Mesenteric fat pad (tissue), 1 donor: ENCODE measurements at regions not wholly inside any gene's neighbourhood (a gene's known extent, or its start where the extent isn't known, plus 50 kb on each side); places are given as distances from the start of the nearest gene placed in this dataset.

Experiments
- DNase-seq: peaks from one replicate; pipeline ENCODE4 v3.0.0-alpha.2; 2020; ENCODE audit warnings: low spot score
- donor health status: DM: yes; HTN: yes; CAD: no.

DNA sequence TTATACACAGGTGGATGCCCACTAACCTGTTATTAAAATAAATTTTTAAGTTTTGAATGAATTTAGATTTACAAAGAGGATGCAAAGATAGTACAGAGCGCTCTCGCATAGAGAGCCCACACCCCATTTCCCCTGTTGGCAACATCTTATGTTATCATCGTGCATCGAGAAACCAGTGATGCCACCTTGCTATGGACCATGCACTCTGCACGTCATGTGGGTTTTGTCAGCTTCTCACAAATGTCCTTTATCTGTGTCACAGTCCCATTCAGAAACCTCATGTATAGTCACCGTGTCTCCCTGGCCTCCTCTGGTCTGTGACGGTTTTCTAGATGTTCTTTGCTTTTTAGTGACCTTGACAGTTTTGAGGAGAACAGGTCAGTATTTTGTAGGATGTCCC lies 60.0 kb downstream of the ING1 start:
- no peak for DNase-seq

DNA sequence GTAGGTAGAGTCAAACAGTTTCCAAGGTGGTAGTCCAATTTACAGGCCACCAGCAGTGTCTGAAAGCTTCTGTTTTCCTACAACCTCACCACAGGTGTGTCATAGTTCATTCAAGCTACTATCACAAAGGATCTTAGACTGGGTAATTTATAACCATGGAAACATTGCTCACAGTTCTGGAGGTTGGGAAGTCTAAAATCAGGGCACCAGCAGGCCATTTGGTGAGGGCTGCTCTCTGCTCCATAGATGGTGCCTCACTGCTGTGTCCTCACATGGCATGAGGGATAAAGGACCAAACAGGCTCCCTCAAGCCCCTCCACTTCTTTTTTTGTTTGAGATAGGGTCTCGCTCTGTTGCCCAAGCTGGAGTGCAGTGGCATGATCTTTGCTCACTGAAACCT lies 60.6 kb downstream of the ING1 start:
- DNase-seq, result no peak

DNA sequence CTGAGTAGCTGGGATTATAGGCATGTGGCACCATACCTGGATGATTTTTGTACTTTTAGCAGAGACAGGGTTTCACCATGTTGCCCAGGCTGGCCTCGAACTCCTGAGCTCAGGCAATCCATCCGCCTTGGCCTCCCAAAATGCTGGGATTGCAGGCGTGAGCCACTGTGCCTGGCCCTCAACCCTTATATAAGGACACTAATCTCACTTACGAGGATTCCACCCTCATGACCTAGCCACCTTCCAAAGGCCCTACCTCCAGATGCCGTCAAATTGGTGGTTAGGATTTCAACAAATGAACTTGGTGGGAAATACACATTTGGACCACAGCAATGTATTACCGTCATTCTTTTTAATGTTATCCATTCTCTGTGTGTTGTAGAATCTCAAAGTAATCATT lies 61.0 kb downstream of the ING1 start:
- DNase-seq, result no peak

DNA sequence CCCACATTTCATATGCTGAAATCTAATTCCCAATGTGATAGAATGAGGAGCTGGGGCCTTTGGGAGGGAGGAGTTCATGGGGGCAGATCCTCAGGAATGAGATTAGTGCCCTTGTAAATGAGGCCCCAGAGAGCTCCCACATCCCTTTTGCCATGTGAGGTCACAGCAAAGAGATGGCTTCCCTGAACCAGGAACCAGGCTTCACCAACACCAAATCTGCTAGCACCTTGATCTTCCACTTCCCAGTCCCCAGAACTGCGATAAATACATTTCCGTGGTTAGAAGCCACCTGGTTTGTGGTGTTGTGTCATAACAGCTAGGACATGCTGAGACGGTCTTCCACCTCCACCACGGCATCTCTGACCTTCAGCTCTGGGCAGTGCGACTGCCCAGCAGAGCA lies 62.1 kb downstream of the ING1 start:
- DNase-seq, result no peak

DNA sequence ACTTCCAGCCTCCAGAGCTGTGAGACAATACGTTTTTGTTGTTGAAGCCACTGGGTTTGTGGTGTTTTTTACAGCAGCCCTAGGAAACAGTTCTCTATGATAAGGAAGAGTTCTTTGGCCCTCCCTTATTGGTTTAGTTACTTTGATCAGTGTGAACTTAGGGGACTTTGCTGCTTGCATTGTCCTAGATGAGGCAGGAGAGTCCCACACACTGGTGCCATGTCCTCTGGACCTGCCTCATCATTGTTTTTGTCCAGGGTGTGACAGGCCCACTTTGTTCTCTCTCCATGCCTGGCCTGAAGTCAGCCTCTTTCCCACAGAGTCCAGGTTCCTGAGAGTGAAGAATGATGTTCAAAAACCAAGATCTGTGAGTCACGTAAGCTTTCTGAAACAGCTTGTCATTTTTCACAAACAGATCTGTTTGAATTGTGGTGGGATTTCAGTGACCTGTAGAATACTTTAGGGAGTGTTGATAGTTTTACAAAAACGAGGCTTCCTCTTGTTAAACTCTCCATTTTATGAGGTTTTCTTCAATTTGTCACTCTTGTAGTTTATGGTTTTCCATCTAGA lies 63.8 kb downstream of the ING1 start:
- DNase-seq, result no peak

DNA sequence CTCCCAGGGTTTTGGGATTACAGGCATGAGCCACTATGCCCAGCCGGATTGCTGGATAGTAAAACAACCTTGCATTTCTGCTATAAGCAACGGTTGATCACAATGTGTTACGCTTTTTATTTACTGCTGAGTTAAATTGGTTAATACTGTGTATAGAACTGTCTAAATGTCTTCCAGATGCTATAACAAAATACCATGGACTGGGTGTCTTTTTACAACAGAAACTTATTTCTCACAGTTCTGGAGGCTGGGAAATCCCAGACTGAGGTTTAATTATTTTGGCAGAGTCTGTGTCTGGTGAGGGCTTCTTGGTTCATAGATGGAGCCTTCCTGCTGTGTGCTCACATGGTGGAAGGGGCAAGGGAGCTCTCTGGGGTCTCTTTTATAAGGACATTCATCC lies 65.5 kb downstream of the ING1 start:
- DNase-seq, result no peak

DNA sequence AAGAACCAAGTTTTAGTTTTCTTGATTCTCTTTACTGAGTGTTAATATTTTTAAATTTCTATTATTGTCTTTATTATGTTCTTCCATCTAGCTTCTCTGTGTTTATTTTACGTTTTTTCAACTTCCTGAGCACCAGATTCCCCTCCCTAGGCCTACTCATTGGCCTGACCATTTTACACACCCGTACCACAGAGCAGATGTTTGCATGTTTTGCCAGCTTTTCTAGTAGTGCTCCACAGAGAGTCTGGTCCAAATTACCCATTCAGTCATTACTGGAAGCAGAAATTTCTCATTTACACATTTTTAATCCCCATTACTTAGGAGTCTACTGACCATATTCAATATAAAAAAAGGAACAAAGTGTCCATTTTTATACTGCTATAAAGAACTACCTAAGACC lies 66.9 kb downstream of the ING1 start:
- no peak for DNase-seq

DNA sequence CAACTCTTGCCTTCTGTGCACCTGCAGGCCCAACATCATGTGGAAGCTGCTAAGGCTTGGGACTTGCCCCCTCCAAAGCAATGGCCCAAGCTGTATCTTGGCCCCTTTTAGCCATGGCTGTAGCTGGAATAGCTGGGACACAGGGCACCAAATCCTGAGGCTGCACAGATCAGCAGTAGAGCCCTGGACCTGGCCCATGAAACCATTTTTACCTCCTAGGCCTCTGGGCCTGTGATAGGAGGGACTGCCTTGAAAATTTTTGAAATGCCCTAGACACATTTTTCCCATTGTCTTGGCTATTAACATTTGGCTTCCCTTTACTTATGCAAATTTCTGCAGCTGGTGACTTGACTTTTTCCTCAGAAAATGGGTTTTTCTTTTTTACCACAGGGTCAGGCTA lies 68.7 kb downstream of the ING1 start:
- no peak for DNase-seq

DNA sequence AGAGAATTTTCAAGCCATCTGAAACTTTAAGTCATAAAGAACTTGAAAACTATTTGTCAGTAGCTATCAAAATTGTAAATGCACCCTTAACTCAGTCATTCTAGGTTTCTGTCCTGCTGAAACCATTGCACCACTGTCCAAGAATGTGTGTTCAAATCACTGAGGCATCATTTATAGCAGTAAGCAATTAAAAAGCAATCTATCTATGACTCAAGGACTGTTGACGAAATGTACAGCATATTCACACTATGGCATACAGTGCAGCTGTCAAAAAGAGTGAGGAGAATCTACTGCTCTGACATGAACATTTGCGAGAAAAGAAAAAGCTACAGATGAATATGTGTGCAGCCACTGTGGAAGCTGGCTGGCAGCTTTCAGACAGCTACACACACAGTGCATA lies 71.2 kb downstream of the ING1 start:
- no peak for DNase-seq

DNA sequence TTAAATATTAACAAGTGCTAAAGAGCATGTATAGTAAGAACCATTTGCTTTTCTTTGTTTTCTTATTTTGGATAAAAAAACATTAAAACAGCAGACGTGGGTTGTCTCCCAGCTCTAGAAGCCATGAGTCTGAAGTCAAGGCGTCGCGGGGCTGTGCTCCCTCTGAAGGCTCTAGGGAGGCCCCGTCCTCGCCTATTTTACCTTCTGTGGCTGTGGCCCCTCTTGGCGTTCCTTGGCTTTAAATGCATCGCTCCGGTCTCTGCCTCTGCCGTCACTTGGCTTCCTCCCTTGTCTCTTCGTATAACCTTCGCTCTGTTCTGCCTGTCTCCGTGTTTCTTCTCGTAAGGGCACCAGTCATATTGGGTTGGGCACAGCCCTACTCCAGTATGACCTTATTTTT lies 75.3 kb downstream of the ING1 start:
- no peak for DNase-seq

DNA sequence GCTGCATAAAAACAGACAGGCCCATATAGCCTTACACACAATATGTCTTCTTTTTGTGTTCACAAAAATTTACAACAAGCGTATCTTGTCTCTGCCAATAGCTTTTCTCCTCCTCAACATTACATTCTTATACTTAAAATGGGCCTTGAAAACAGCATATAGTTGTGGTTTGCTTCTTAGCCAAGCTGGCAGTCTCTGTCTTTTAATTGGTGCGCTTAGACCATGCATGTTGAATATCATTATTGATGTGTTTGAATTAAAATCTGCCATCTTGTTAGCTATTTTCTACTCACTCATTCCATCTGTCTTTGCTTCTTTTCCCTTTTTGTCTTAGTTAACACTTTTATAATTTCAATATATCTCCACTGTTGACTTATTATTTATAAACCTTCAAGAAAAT lies 76.4 kb downstream of the ING1 start:
- no peak for DNase-seq

DNA sequence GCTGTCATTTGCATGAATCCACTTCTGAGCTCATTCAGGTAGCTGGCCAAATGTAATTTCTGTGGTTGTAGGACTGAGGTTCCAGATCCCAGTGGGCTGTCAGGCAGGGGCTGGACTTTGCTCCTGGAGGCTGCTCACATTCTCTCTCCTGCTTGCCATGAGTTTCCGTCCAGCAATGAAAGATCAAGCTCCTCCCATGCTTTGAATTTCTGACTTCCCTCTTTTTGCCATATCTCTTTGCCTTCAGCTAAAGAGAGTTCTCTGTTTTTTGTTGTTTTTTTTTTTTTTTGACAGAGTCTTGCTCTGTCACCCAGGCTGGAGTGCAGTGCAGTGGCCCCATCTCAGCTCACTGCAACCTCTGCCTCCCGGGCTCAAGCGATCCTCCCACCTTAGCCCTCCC lies 76.9 kb downstream of the ING1 start:
- no peak for DNase-seq

DNA sequence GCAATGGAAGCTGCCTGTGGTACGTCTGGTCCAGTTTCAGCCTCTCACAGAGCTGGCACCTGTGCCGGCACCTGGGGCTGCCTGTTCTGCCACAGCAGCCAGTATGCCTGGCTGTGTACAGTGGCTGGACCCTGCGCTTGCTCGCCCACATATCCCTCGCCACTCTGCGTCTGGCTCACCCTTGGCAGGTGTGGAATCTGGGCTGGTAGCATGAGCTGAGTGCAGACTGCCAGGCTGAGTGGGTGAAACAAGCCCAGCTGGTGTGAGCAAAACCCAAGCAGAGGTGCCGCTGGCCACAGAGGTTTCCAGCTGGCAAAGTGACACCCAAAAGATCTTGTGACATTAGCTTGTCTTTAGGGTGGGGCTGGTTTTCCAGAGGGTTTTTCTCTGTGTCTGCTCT lies 80.7 kb downstream of the ING1 start:
- no peak for DNase-seq

DNA sequence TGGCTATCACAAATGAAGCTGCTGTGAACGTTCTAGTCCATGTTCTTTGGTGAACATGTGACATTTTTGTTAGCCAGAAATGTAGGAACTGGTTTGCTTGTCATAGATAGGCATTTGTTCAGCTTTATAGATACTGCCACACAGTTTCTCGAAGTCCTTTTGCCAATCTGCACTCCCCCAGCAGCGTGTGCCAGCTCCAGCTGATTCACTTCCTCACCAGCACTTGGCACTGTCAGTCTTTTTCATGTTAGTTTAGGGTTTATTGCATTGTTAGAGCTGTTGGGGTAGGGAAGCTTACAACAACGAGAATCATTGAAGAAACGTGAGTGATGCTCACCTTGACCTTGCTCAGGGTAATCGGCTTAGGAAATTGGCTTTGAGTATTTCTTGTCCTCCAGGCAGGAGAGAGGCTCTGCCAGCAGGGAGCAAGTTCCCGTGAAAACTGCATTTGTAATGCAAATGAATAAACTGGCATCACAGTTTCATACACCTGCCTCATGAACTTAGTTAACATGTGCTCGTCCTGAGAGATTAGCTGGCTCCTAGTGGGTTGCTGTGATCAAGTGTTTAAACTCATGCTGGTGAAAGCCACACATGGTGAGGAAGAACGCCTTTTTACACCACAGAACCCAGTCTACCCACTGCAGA lies 83.9 kb downstream of the ING1 start:
- DNase-seq, result no peak

DNA sequence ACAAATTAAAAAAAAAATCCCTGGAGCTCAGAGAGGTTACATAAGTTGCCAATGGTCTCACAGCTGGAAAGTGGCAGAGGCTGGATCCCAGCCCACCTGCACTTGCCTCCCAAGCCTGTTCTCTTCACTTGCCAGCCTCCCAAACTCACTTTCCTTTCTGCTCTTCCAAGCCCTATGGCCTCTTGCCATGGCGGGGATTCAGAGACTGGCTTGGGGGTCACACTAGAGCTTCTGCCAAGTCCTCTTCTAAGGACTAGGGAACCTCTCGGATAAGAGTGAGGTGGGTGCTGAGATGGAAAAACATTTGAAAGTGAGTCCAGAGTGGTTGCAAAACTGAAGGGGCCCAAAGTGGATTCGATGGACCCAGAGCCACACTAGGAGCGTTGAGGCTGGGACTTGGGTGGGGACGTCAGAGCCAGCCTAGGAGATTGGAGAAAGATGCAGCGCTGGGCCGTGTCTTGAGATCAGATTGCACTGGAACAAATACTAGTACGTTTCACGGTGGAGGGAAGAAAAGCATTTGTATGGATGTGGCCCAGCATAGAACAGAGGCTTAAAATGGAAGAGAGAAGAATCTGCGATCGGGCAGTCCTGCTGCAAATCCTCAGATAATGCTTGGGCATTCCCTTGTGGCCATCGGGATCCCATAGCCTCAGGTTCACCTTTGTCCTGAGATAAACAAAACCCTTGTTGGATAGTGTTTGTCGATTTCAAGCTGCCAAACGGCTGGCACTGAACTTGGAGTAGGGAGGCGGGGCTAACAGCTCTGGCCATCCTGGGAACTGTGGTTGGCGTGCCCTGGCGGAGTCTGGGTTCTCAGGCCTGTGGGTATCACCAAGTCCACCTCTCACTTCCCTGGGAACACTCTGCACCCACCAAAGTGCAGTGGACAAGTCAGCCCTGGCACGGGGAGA lies 84.8 kb downstream of the ING1 start:
- no peak for DNase-seq

DNA sequence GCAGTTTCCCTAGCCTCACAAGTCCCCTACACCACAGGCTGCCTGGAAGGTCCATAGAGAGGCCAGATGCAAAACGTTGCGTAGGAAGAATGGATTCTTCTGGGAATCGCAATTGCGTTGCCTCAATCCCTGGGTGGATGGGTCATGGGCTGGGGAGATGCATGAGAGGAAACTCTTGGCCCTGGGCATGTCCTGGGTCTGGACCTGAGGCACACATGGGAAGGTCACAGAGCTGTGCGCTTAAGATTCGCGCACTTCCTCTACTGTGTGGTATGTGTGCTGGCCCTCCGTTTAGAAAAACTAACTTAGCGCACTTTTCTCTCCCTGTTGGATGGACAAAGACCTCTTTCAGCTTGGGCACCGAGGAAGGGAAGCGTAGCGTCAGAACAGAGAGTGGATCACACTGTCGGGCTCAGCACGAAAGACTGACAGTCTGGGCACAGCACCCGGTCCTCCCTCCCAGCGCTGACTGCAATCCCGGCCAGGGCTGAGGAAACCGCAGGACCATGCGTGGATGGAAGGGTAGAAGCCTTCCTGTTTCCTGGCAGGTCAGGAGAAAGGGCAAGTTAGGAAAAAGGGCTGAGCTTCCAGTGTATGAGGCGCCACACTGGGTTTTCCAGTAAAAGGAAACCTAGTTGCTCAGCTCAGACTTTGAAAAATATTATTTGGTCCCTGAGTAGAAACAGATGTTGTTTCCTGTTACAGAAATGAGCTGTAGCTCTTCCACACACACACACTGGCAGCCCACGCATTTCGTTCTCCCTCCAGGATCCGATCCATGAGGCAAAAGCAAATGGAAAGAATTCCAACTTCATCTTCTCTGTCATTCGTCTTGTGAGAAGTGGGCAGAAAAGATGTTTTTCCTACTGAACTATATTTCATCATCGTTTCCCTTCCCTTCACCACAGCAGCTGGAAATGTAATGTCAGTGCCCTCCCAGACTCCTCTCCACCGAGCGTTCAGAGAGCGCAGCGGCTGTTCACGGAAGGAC lies 86.0 kb downstream of the ING1 start:
- DNase-seq, result no peak

DNA sequence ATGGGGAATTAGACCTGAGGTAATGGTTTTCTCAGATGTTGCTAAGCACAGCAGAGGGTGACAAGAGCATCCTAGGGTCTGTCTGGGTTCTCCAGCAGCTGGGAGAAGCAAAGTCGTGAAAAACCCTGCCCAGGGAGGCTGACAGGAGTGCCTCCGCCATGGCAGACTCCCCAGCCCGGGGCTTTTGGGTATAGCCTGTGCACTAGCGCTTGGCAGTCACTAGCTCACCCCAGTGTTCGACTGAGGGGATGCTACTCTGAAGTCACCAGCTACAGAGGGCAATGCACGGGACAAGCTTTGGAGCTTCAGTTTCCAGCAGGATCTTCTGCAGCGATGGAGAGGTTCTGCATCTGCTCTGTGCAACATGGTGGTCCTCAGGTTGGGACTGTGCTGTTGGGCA lies 87.5 kb downstream of the ING1 start:
- no peak for DNase-seq

DNA sequence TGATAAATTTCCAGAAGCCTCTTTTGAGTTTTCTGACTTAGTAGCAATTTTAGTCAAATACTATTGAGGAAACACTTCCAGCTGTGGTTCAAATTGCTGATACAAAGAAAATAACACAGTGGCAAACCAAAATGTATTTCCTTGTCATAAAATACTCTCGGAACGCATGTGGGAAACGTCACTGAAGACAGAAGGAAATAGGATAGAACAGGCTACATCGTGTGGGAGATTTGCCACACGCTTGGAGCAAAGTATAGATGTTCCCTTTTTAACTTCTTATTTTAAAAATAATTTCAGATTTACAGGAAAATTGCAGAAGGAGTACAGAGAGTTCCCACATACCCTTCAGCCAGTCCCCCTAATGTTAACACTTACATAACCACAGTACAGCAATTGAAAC lies 88.8 kb downstream of the ING1 start:
- DNase-seq, result no peak

DNA sequence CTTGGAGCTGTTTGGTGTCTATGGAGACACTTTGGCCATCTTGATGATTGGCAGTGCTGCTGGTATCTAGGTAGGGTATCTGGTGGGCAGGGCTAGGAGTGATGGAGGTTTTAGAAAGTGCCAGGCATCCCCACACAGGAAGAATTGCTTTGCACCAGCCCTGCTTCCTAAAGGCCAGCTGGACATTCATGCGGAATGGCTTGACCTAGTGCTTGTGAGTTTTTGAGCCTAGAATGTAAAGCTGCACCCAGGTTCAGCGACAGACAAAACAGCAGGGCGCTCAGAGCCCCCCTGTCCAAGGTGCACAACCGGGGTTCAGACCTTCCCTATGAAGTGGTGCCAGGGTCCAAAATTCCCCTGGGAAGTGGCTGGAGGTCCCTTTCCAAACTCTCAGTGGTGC lies 93.1 kb downstream of the ING1 start:
- DNase-seq, result no peak

DNA sequence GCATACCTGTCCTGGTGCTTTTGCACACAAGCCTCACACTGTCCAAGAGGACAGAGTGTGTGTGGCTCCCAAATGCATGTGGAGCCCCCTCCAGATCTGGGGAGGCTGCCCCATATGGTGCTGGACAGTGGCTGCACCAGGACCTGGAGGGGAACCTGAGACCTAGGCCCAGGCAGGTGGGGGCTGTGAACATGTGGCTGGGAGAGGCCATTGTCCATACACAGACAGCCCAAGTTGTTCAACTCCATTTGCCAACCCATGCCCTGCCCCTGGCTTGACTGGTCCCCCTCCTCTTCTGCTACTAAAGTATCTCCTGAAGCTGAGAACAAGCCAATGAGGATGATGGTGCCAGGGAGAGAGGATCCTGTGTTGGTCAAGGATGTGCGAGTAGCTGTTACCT lies 94.0 kb downstream of the ING1 start:
- no peak for DNase-seq

DNA sequence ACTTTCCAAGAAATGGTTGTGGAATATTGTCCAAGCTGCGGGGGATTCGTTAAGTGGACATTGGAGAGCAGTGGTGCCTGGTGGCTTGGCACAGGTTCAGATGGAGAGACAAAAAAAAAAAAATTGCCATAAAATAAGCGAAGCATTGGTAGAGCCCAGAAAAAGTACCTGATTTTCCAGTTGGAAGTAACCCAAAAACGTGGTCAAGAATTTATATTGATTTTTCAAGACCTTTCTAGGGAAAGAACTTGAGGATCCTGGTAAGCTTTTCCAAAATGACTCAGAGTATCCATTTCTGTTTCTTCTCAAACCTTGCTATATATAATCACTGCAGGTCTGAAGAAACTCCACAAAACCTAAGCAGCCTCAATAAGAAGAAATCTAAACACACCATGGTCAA lies 94.6 kb downstream of the ING1 start:
- no peak for DNase-seq
